Astrocyte of the cerebellum (primary cell): ENCODE measurements at regions not wholly inside any gene's neighbourhood (a gene's known extent, or its start where the extent isn't known, plus 50 kb on each side); places are given as distances from the start of the nearest gene placed in this dataset.

Experiments used
- DNase-seq: peaks from one replicate; pipeline ENCODE4 v3.0.0-alpha.2; 2011; ENCODE audit warnings: low read depth
- H3K4me3 ChIP-seq: 2 replicates; pipeline ENCODE4 v1.5.1; 2011; ENCODE audit warnings: mild to moderate bottlenecking, low read depth, low read length, moderate library complexity
- CTCF ChIP-seq: IDR thresholded peaks from 2 replicates; pipeline ENCODE4 v1.5.1; 2012; ENCODE audit warnings: low read length, low read depth, moderate library complexity, mild to moderate bottlenecking; ENCODE audit errors: missing control alignments
- in situ Hi-C: cut with HindIII; loops from 2 replicates; pipeline ENCODE4 v1.10.0; 2017; ENCODE audit warnings: low sequenced_read_pairs

- in situ Hi-C loops, result no loop called here
- no peak overlapping the region for H3K4me3 ChIP-seq
- no peak for DNase-seq
- TF ChIP-seq CTCF, result no peak
Measured at GRCh38 chr17:77666881-77667395, 291.6 kb upstream of the TNRC6C start.

GRCh38 chr17:77667478-77667877 is 291.0 kb upstream of the TNRC6C start:
- no peak for DNase-seq
- in situ Hi-C loops, result no loop called here
- TF ChIP-seq CTCF, result no peak
- H3K4me3 ChIP-seq, result no peak overlapping the region

- TF ChIP-seq CTCF, result no peak
- DNase-seq, result no peak
- in situ Hi-C loops, result no loop called here
- no peak overlapping the region for H3K4me3 ChIP-seq
Measured at GRCh38 chr17:77668518-77668917, 290.0 kb upstream of the TNRC6C start.

- H3K4me3 ChIP-seq, result no peak overlapping the region
- DNase-seq, result no peak
- in situ Hi-C loops, result no loop called here
- TF ChIP-seq CTCF, result no peak
Measured at GRCh38 chr17:77670173-77670572, 288.3 kb upstream of the TNRC6C start.

- DNase-seq, result no peak
- H3K4me3 ChIP-seq, result no peak overlapping the region
- TF ChIP-seq CTCF, result no peak
- in situ Hi-C loops, result no loop called here
Measured at GRCh38 chr17:77674358-77674757, 284.1 kb upstream of the TNRC6C start.

- H3K4me3 ChIP-seq, result no peak overlapping the region
Measured at GRCh38 chr17:77675411-77675810, 283.1 kb upstream of the TNRC6C start.

More at GRCh38 chr17:77675411-77675810, 283.1 kb upstream of the TNRC6C start:
- TF ChIP-seq CTCF, result no peak
- in situ Hi-C loops, result no loop called here
- no peak for DNase-seq
